T-cell (primary cell): ENCODE measurements at regions not wholly inside any gene's neighbourhood (a gene's known extent, or its start where the extent isn't known, plus 50 kb on each side); places are given as distances from the start of the nearest gene placed in this dataset.
A peak's percentile ranks its signal among the peaks of the same experiment; 100 is the strongest.

Experiments used
- ATAC-seq, 4 experiments: fragments of 200-7000 bp in 3 of 4; fragments of 150-1000 bp in 1 of 4; cut with Tn5 transposase; replicated peaks in 1 of 4; 1 replicate in 3 of 4; 2 replicates in 1 of 4; pipeline ENCODE4 v1.10.0; 2021; ENCODE audit warnings: moderate library complexity in 3 of 4, mild to moderate bottlenecking in 2 of 4, moderate number of reproducible peaks in 1 of 4
- CTCF ChIA-PET, 2 donors: fragments of 300-600 bp; sonication (Branson Sonifier 250); formaldehyde crosslinking; loops; one replicate each; lab custom pipeline; 2022; ENCODE audit warnings: antibody characterized with exemption in 2 of 2; lab: Charles Lee
- POLR2A ChIA-PET, 2 donors: fragments of 300-600 bp; sonication (Branson Sonifier 250); formaldehyde crosslinking; loops; one replicate each; lab custom pipeline; 2022; ENCODE audit warnings: antibody characterized with exemption in 2 of 2; lab: Charles Lee
- DNase-seq, 35 experiments: peaks; one replicate each; pipeline versions ENCODE4 v3.0.0 to v3.0.0-alpha.2; 2013 to 2023
- H3K27ac ChIP-seq: one replicate; pipeline ENCODE4 v1.5.1; 2013; ENCODE audit warnings: low read length
- H3K27me3 ChIP-seq, 2 experiments: replicated peaks in 1 of 2; 1 replicate in 1 of 2; 2 replicates in 1 of 2; pipeline versions ENCODE4 v1.6.1 to v1.7.0; 2013; ENCODE audit warnings: low read length in 1 of 2, mixed read lengths in 1 of 2; ENCODE audit not compliant: control insufficient read depth in 2 of 2, insufficient read depth in 2 of 2; ENCODE audit errors: extremely low read depth in 1 of 2
- H3K36me3 ChIP-seq, 2 donors: 1 replicate in 1 of 2; 2 replicates in 1 of 2; pipeline versions ENCODE4 v1.6.1 to v1.7.0; 2013; ENCODE audit warnings: low read length in 1 of 2; ENCODE audit not compliant: control insufficient read depth in 2 of 2, insufficient read depth in 1 of 2; ENCODE audit errors: extremely low read depth in 1 of 2
- H3K4me1 ChIP-seq, 2 experiments: 1 replicate in 1 of 2; 2 replicates in 1 of 2; pipeline versions ENCODE4 v1.6.1 to v1.7.0; 2013; ENCODE audit warnings: low read length in 2 of 2, mixed read lengths in 1 of 2; ENCODE audit not compliant: insufficient read depth in 2 of 2, control insufficient read depth in 1 of 2; ENCODE audit errors: extremely low read depth in 1 of 2
- H3K4me3 ChIP-seq, 2 donors: 1 replicate in 1 of 2; 2 replicates in 1 of 2; pipeline versions ENCODE4 v1.5.1 to v1.7.0; 2013; ENCODE audit warnings: mild to moderate bottlenecking in 2 of 2, low read length in 1 of 2, moderate library complexity in 1 of 2; ENCODE audit not compliant: control insufficient read depth in 1 of 2; ENCODE audit errors: extremely low read depth in 1 of 2
- H3K9me3 ChIP-seq: 2 replicates; pipeline ENCODE4 v1.7.0; 2013
- H3K27ac Mint-ChIP-seq, 2 donors: one replicate each; pipeline ENCODE4 v1.8.0; 2020 to 2021; ENCODE audit warnings: mild to moderate bottlenecking in 2 of 2, mixed read lengths in 2 of 2
- H3K27me3 Mint-ChIP-seq, 2 donors: one replicate each; pipeline ENCODE4 v1.8.0; 2021 to 2022; ENCODE audit warnings: mixed read lengths in 2 of 2
- H3K36me3 Mint-ChIP-seq: one replicate; pipeline ENCODE4 v1.8.0; 2021; ENCODE audit warnings: mixed read lengths
- H3K4me1 Mint-ChIP-seq, 3 donors: one replicate each; pipeline ENCODE4 v1.8.0; 2020 to 2022; ENCODE audit warnings: mixed read lengths in 3 of 3, mild to moderate bottlenecking in 1 of 3
- H3K4me3 Mint-ChIP-seq, 3 donors: one replicate each; pipeline ENCODE4 v1.8.0; 2020 to 2022; ENCODE audit warnings: mild to moderate bottlenecking in 3 of 3, mixed read lengths in 3 of 3, moderate library complexity in 3 of 3
- H3K9me3 Mint-ChIP-seq, 3 donors: one replicate each; pipeline ENCODE4 v1.8.0; 2020 to 2022; ENCODE audit warnings: mixed read lengths in 3 of 3
- WGBS: methylation state at CpG from one replicate; pipeline ENCODE4 v1.1.5; 2013; ENCODE audit warnings: missing lambda C conversion rate; ENCODE audit not compliant: insufficient coverage; 5-methylcytosine and 5-hydroxymethylcytosine counted together

GRCh38 chr2:57539761-57540160 lies 506.8 kb upstream of the VRK2 start:
- Mint-ChIP-seq H3K27me3 (no peaks in the 10 kb centered on the region), H3K4me3 (no peak overlapping the region), H3K4me1 (no peaks in the 10 kb centered on the region), H3K27ac (no peak overlapping the region), H3K9me3 (peaks cover 0 to 5% (median 4%) of the 10 kb centered on the region in 3 donors), H3K36me3 (no peaks in the 10 kb centered on the region)
- DNase-seq (no peak), ATAC-seq (no peak)
- no peak overlapping the region for H3K4me3 ChIP-seq
- ChIA-PET CTCF (no interaction called here), POLR2A (no interaction called here)
- no peaks in the 10 kb centered on the region for H3K36me3 ChIP-seq
- H3K9me3 ChIP-seq: no peaks in the 10 kb centered on the region
- no peaks in the 10 kb centered on the region for H3K27me3 ChIP-seq
- WGBS: no CpG with 5 or more reads among the region's 3 CpGs
- no peaks in the 10 kb centered on the region for H3K4me1 ChIP-seq
- H3K27ac ChIP-seq: no peak overlapping the region

GRCh38 chr2:57542081-57542480 lies 504.5 kb upstream of the VRK2 start:
- no peak for DNase-seq
- Histone ChIP-seq H3K4me3 (no peak overlapping the region), H3K27ac (no peak overlapping the region), H3K9me3 (no peaks in the 10 kb centered on the region), H3K36me3 (no peaks in the 10 kb centered on the region), H3K27me3 (no peaks in the 10 kb centered on the region), H3K4me1 (no peaks in the 10 kb centered on the region)
- Mint-ChIP-seq H3K4me3 (no peak overlapping the region), H3K4me1 (no peaks in the 10 kb centered on the region), H3K9me3 (peaks cover 4 to 19% (median 13%) of the 10 kb centered on the region in 3 donors), H3K36me3 (no peaks in the 10 kb centered on the region), H3K27ac (no peak overlapping the region), H3K27me3 (no peaks in the 10 kb centered on the region)
- ChIA-PET POLR2A (no interaction called here), CTCF (no interaction called here)
- no CpG with 5 or more reads among the region's 2 CpGs for WGBS
- no peak for ATAC-seq

GRCh38 chr2:57543211-57543610 lies 503.4 kb upstream of the VRK2 start:
- ChIA-PET CTCF (interaction anchor here in 1 of 2 donors (0.6 kb wide), 1 partner anchor 30 kb away, joined by 3 read pairs; no protein-coding TSS in a partner anchor), POLR2A (no interaction called here)
- no peaks in the 10 kb centered on the region for H3K27me3 Mint-ChIP-seq
- H3K4me3 Mint-ChIP-seq: no peak overlapping the region
- no peaks in the 10 kb centered on the region for H3K36me3 Mint-ChIP-seq
- H3K36me3 ChIP-seq: no peaks in the 10 kb centered on the region
- H3K9me3 ChIP-seq: no peaks in the 10 kb centered on the region
- no peak overlapping the region for H3K4me3 ChIP-seq
- H3K27me3 ChIP-seq: no peaks in the 10 kb centered on the region
- DNase-seq: no peak
- 93% methylated on average over 3 of the region's 5 CpGs for WGBS
- no peak for ATAC-seq
- no peaks in the 10 kb centered on the region for H3K4me1 Mint-ChIP-seq
- H3K27ac Mint-ChIP-seq: no peak overlapping the region
- H3K27ac ChIP-seq: no peak overlapping the region
- peaks cover 4 to 24% (median 13%) of the 10 kb centered on the region in 3 donors for H3K9me3 Mint-ChIP-seq
- no peaks in the 10 kb centered on the region for H3K4me1 ChIP-seq

- no peak for ATAC-seq
- H3K4me1 ChIP-seq: no peaks in the 10 kb centered on the region
- Mint-ChIP-seq H3K36me3 (no peaks in the 10 kb centered on the region), H3K27me3 (no peaks in the 10 kb centered on the region), H3K4me1 (peaks cover 0 to under 1% (median 0%) of the 10 kb centered on the region in 3 donors), H3K27ac (no peak overlapping the region), H3K4me3 (no peak overlapping the region), H3K9me3 (peaks cover 4 to 24% (median 16%) of the 10 kb centered on the region in 3 donors)
- no peaks in the 10 kb centered on the region for H3K36me3 ChIP-seq
- H3K27ac ChIP-seq: no peak overlapping the region
- DNase-seq: no peak
- H3K27me3 ChIP-seq: no peaks in the 10 kb centered on the region
- no peak overlapping the region for H3K4me3 ChIP-seq
- ChIA-PET CTCF (no interaction called here), POLR2A (no interaction called here)
- H3K9me3 ChIP-seq: no peaks in the 10 kb centered on the region
Measured at GRCh38 chr2:57544624-57545023, 502.0 kb upstream of the VRK2 start.

- no peak for DNase-seq
- Histone ChIP-seq H3K4me3 (no peak overlapping the region), H3K4me1 (peaks cover 0 to 2% of the 10 kb centered on the region in 2 experiments), H3K27me3 (no peaks in the 10 kb centered on the region), H3K9me3 (no peaks in the 10 kb centered on the region), H3K27ac (no peak overlapping the region), H3K36me3 (no peaks in the 10 kb centered on the region)
- Mint-ChIP-seq H3K27me3 (no peaks in the 10 kb centered on the region), H3K36me3 (no peaks in the 10 kb centered on the region), H3K4me3 (no peak overlapping the region), H3K9me3 (peaks cover 4 to 39% (median 24%) of the 10 kb centered on the region in 3 donors), H3K4me1 (peaks cover 0 to 3% (median 3%) of the 10 kb centered on the region in 3 donors), H3K27ac (no peak overlapping the region)
- CTCF ChIA-PET: no interaction called here
- POLR2A ChIA-PET: no interaction called here
- no peak for ATAC-seq
Measured at GRCh38 chr2:57546478-57546877, 500.1 kb upstream of the VRK2 start.

- no peaks in the 10 kb centered on the region for H3K27me3 ChIP-seq
- DNase-seq (peak in 1 of 35 experiments; percentile 0), ATAC-seq (peak in 1 of 4 experiments; percentile 20)
- Mint-ChIP-seq H3K36me3 (no peaks in the 10 kb centered on the region), H3K27me3 (no peaks in the 10 kb centered on the region), H3K4me1 (peaks cover 0 to 3% (median 3%) of the 10 kb centered on the region in 3 donors), H3K4me3 (no peak overlapping the region), H3K9me3 (peaks cover 5 to 46% (median 29%) of the 10 kb centered on the region in 3 donors), H3K27ac (no peak overlapping the region)
- ChIA-PET CTCF (no interaction called here), POLR2A (no interaction called here)
- peaks cover 0 to 2% of the 10 kb centered on the region in 2 experiments for H3K4me1 ChIP-seq
- H3K4me3 ChIP-seq: peak overlapping the region in 1 of 2 donors; percentile 2
- WGBS: no CpG with 5 or more reads among the region's 5 CpGs
- H3K27ac ChIP-seq: no peak overlapping the region
- H3K36me3 ChIP-seq: no peaks in the 10 kb centered on the region
- H3K9me3 ChIP-seq: no peaks in the 10 kb centered on the region
Measured at GRCh38 chr2:57549642-57550102, 496.9 kb upstream of the VRK2 start.

- no CpG with 5 or more reads among the region's 2 CpGs for WGBS
- Mint-ChIP-seq H3K36me3 (no peaks in the 10 kb centered on the region), H3K9me3 (peaks cover 15 to 49% (median 22%) of the 10 kb centered on the region in 3 donors), H3K4me1 (peaks cover 0 to 3% (median 3%) of the 10 kb centered on the region in 3 donors), H3K27ac (no peak overlapping the region), H3K4me3 (no peak overlapping the region), H3K27me3 (no peaks in the 10 kb centered on the region)
- no peak overlapping the region for H3K27ac ChIP-seq
- DNase-seq: no peak
- no peaks in the 10 kb centered on the region for H3K27me3 ChIP-seq
- H3K36me3 ChIP-seq: no peaks in the 10 kb centered on the region
- ChIA-PET CTCF (no interaction called here), POLR2A (no interaction called here)
- ATAC-seq: no peak
- peaks cover 0 to 2% of the 10 kb centered on the region in 2 experiments for H3K4me1 ChIP-seq
- no peak overlapping the region for H3K4me3 ChIP-seq
- no peaks in the 10 kb centered on the region for H3K9me3 ChIP-seq
Measured at GRCh38 chr2:57550912-57551311, 495.7 kb upstream of the VRK2 start.
